HEK293 (cell line): ENCODE measurements at regions not wholly inside any gene's neighbourhood (a gene's known extent, or its start where the extent isn't known, plus 50 kb on each side); places are given as distances from the start of the nearest gene placed in this dataset.

Source experiments
- CTCF ChIA-PET: fragments of 350-600 bp; formaldehyde crosslinking; extraction: SDS; loops from one replicate; lab custom pipeline; 2021; ENCODE audit warnings: antibody characterized with exemption; lab: Yijun Ruan, JAX
- POLR2A ChIA-PET: fragments of 300-600 bp; formaldehyde crosslinking; extraction: SDS; loops from one replicate; lab custom pipeline; 2020; ENCODE audit warnings: antibody characterized with exemption, inconsistent platforms; lab: Yijun Ruan, JAX
- H3K27ac ChIP-seq: fragments of 200-500 bp; sonication (Bioruptor generic); 2 replicates; pipeline ENCODE4 v1.5.1; 2014; ENCODE audit warnings: low read depth, low read length, control low read depth, inconsistent platforms; ENCODE audit errors: extremely low read depth
- H3K36me3 ChIP-seq, 2 experiments: fragments of 200-500 bp in 1 of 2; sonication (Bioruptor generic) in 1 of 2; 1 replicate in 1 of 2; 2 replicates in 1 of 2; pipeline ENCODE4 v1.5.1; 2014 to 2017; ENCODE audit warnings: inconsistent platforms in 2 of 2, low read length in 2 of 2; ENCODE audit not compliant: control insufficient read depth in 2 of 2, insufficient read depth in 1 of 2
- H3K4me1 ChIP-seq: fragments of 200-500 bp; sonication (Bioruptor generic); 2 replicates; pipeline ENCODE4 v1.5.1; 2014; ENCODE audit warnings: mild to moderate bottlenecking, low read length, inconsistent platforms; ENCODE audit not compliant: control insufficient read depth, insufficient read depth
- H3K4me3 ChIP-seq: 2 replicates; pipeline ENCODE4 v1.5.1; 2011; ENCODE audit warnings: low read depth, mild to moderate bottlenecking, control low read depth, low read length, moderate library complexity
- H3K9me3 ChIP-seq: fragments of 200-500 bp; sonication (Bioruptor generic); 2 replicates; pipeline ENCODE4 v1.5.1; 2014; ENCODE audit warnings: low read depth, low read length, inconsistent platforms; ENCODE audit not compliant: control insufficient read depth, insufficient read depth
- CTCF ChIP-seq: fragments of 450-650 bp; formaldehyde crosslinking; IDR thresholded peaks from 2 replicates; pipeline ENCODE4 v1.5.1; 2016; ENCODE audit warnings: missing biosample characterization, missing genetic modification characterization
- GLIS2 ChIP-seq: fragments of 450-650 bp; formaldehyde crosslinking; IDR thresholded peaks from 2 replicates; pipeline ENCODE4 v1.5.1; 2016; ENCODE audit warnings: missing biosample characterization, missing genetic modification characterization
- KLF1 ChIP-seq: fragments of 450-650 bp; formaldehyde crosslinking; IDR thresholded peaks from 2 replicates; pipeline ENCODE4 v1.5.1; 2016; ENCODE audit warnings: missing biosample characterization, missing genetic modification characterization
- KLF8 ChIP-seq: fragments of 450-650 bp; formaldehyde crosslinking; IDR thresholded peaks from 2 replicates; pipeline ENCODE4 v1.5.1; 2016; ENCODE audit warnings: missing biosample characterization, missing genetic modification characterization
- KLF9 ChIP-seq: fragments of 450-650 bp; formaldehyde crosslinking; IDR thresholded peaks from 2 replicates; pipeline ENCODE4 v1.5.1; 2016; ENCODE audit warnings: missing biosample characterization, missing genetic modification characterization, low read depth
- SP3 ChIP-seq: fragments of 450-650 bp; formaldehyde crosslinking; IDR thresholded peaks from 2 replicates; pipeline ENCODE4 v1.5.1; 2016; ENCODE audit warnings: missing biosample characterization, missing genetic modification characterization
- YY2 ChIP-seq: fragments of 450-650 bp; formaldehyde crosslinking; IDR thresholded peaks from 2 replicates; pipeline ENCODE4 v1.5.1; 2016; ENCODE audit warnings: missing biosample characterization, missing genetic modification characterization
- ZNF114 ChIP-seq: fragments of 450-650 bp; formaldehyde crosslinking; IDR thresholded peaks from 2 replicates; pipeline ENCODE4 v1.5.0; 2017; ENCODE audit warnings: missing biosample characterization, missing genetic modification characterization
- ZNF155 ChIP-seq: fragments of 450-650 bp; formaldehyde crosslinking; IDR thresholded peaks from 2 replicates; pipeline ENCODE4 v1.5.1; 2016; ENCODE audit warnings: missing biosample characterization, missing genetic modification characterization
- ZNF2 ChIP-seq: fragments of 450-650 bp; formaldehyde crosslinking; IDR thresholded peaks from 2 replicates; pipeline ENCODE4 v1.5.1; 2016; ENCODE audit warnings: missing biosample characterization, missing genetic modification characterization
- ZNF274 ChIP-seq, 2 experiments: fragments of 200-500 bp in 1 of 2; fragments of 450-650 bp in 1 of 2; sonication (Bioruptor generic) in 1 of 2; formaldehyde crosslinking in 1 of 2; IDR thresholded peaks; 2 replicates each; pipeline versions ENCODE4 v1.5.1 to v1.6.1; 2014 to 2016; ENCODE audit warnings: borderline replicate concordance in 1 of 2, inconsistent platforms in 1 of 2, low read length in 1 of 2, missing biosample characterization in 1 of 2, missing genetic modification characterization in 1 of 2
- ZNF350 ChIP-seq: fragments of 450-650 bp; formaldehyde crosslinking; IDR thresholded peaks from 2 replicates; pipeline ENCODE4 v1.5.0; 2017; ENCODE audit warnings: missing biosample characterization, mild to moderate bottlenecking, missing genetic modification characterization
- ZNF394 ChIP-seq: fragments of 450-650 bp; formaldehyde crosslinking; IDR thresholded peaks from 2 replicates; pipeline ENCODE4 v1.5.1; 2016; ENCODE audit warnings: missing biosample characterization, missing genetic modification characterization, mild to moderate bottlenecking, moderate library complexity, borderline replicate concordance
- ZNF558 ChIP-seq: fragments of 450-650 bp; formaldehyde crosslinking; IDR thresholded peaks from 2 replicates; pipeline ENCODE4 v1.5.1; 2016; ENCODE audit warnings: missing biosample characterization, missing genetic modification characterization
- ZNF610 ChIP-seq: fragments of 450-650 bp; formaldehyde crosslinking; IDR thresholded peaks from 2 replicates; pipeline ENCODE4 v1.5.1; 2016; ENCODE audit warnings: missing biosample characterization, missing genetic modification characterization, borderline replicate concordance
- ZNF645 ChIP-seq: fragments of 450-650 bp; formaldehyde crosslinking; IDR thresholded peaks from 2 replicates; pipeline ENCODE4; 2016; ENCODE audit warnings: missing biosample characterization, missing genetic modification characterization
- ZNF670 ChIP-seq: fragments of 450-650 bp; formaldehyde crosslinking; IDR thresholded peaks from 2 replicates; pipeline ENCODE4 v1.5.1; 2016; ENCODE audit warnings: missing biosample characterization, missing genetic modification characterization, low read depth
- ZNF768 ChIP-seq: fragments of 450-650 bp; formaldehyde crosslinking; IDR thresholded peaks from 2 replicates; pipeline ENCODE4 v1.5.1; 2018; ENCODE audit warnings: missing biosample characterization, mild to moderate bottlenecking, missing genetic modification characterization
- TF ChIP-seq, protein P1 (sequence below): fragments of 450-650 bp; formaldehyde crosslinking; IDR thresholded peaks from 2 replicates; pipeline ENCODE4 v1.5.1; 2016; ENCODE audit warnings: missing biosample characterization, missing genetic modification characterization
- TF ChIP-seq, protein P2 (sequence below): fragments of 450-650 bp; formaldehyde crosslinking; IDR thresholded peaks from 2 replicates; pipeline ENCODE4 v1.5.1; 2017; ENCODE audit warnings: missing biosample characterization, missing genetic modification characterization

- TF ChIP-seq ZNF610 (tag by site-specific recombination): no peak
- TF ChIP-seq KLF1 (tag by site-specific recombination): no peak
Observed at GRCh38 chr2:111652681-111653080, 231.3 kb downstream of the ANAPC1 start (continued).

- no peak overlapping the region for H3K4me3 ChIP-seq
- ChIA-PET CTCF (no interaction called here), POLR2A (no interaction called here)
- TF ChIP-seq ZNF670 (no peak), ZNF394 (tag by site-specific recombination) (no peak), ZNF114 (tag by site-specific recombination) (no peak), ZNF350 (no peak), KLF9 (tag by site-specific recombination) (no peak), CTCF (tag by site-specific recombination) (no peak), ZNF155 (no peak), YY2 (no peak), ZNF274 (IDR thresholded peaks at IDR 0.05; ENCODE audit: low read length) (no peak), ZNF274 (tag by site-specific recombination; IDR thresholded peaks at IDR 0.05; ENCODE audit: borderline replicate concordance) (no peak), KLF8 (no peak), ZNF558 (tag by site-specific recombination) (no peak), SP3 (tag by site-specific recombination) (no peak), ZNF645 (tag by site-specific recombination) (no peak), GLIS2 (tag by site-specific recombination) (no peak), ZNF2 (tag by site-specific recombination) (no peak), ZNF768 (tag by site-specific recombination) (no peak)
- TF ChIP-seq, protein P1, sequence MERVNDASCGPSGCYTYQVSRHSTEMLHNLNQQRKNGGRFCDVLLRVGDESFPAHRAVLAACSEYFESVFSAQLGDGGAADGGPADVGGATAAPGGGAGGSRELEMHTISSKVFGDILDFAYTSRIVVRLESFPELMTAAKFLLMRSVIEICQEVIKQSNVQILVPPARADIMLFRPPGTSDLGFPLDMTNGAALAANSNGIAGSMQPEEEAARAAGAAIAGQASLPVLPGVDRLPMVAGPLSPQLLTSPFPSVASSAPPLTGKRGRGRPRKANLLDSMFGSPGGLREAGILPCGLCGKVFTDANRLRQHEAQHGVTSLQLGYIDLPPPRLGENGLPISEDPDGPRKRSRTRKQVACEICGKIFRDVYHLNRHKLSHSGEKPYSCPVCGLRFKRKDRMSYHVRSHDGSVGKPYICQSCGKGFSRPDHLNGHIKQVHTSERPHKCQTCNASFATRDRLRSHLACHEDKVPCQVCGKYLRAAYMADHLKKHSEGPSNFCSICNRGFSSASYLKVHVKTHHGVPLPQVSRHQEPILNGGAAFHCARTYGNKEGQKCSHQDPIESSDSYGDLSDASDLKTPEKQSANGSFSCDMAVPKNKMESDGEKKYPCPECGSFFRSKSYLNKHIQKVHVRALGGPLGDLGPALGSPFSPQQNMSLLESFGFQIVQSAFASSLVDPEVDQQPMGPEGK: no peak
- TF ChIP-seq, protein P2, sequence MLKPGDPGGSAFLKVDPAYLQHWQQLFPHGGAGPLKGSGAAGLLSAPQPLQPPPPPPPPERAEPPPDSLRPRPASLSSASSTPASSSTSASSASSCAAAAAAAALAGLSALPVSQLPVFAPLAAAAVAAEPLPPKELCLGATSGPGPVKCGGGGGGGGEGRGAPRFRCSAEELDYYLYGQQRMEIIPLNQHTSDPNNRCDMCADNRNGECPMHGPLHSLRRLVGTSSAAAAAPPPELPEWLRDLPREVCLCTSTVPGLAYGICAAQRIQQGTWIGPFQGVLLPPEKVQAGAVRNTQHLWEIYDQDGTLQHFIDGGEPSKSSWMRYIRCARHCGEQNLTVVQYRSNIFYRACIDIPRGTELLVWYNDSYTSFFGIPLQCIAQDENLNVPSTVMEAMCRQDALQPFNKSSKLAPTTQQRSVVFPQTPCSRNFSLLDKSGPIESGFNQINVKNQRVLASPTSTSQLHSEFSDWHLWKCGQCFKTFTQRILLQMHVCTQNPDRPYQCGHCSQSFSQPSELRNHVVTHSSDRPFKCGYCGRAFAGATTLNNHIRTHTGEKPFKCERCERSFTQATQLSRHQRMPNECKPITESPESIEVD (tag by site-specific recombination): no peak
- no peaks in the 10 kb centered on the region for H3K36me3 ChIP-seq
- H3K4me1 ChIP-seq: no peaks in the 10 kb centered on the region
- H3K27ac ChIP-seq: no peak overlapping the region
- H3K9me3 ChIP-seq: no peaks in the 10 kb centered on the region
Observed at GRCh38 chr2:111653103-111653624, 230.8 kb downstream of the ANAPC1 start.
